Body of pancreas (tissue), 4 donors: ENCODE measurements at regions not wholly inside any gene's neighbourhood (a gene's known extent, or its start where the extent isn't known, plus 50 kb on each side); places are given as distances from the start of the nearest gene placed in this dataset.
A peak's percentile ranks its signal among the peaks of the same experiment; 100 is the strongest.

ENCODE experiments used
- ATAC-seq: fragments of 150-250 bp; one replicate; pipeline ENCODE4 v1.9.1; 2016
- DNase-seq, 4 donors: peaks; one replicate each; pipeline ENCODE4 v3.0.0-alpha.2; 2019
- H3K27ac ChIP-seq, 4 donors: fragments of 200-600 bp; sonication (generic); 1 replicate in 3 of 4; 2 replicates in 1 of 4; pipeline versions ENCODE4 v1.5.1 to v1.6.1; 2016 to 2019; ENCODE audit warnings: mild to moderate bottlenecking in 1 of 4, mixed read lengths in 1 of 4, moderate library complexity in 1 of 4
- H3K27me3 ChIP-seq, 2 donors: fragments of 200-600 bp; sonication (generic); one replicate each; pipeline ENCODE4 v1.6.0; 2016; ENCODE audit warnings: mild to moderate bottlenecking in 1 of 2
- H3K36me3 ChIP-seq, 2 donors: fragments of 200-600 bp; sonication (generic); replicated peaks in 1 of 2; 2 replicates each; pipeline ENCODE4 v1.5.1; 2016; ENCODE audit warnings: low read depth in 2 of 2; ENCODE audit not compliant: insufficient read depth in 1 of 2
- H3K4me1 ChIP-seq: fragments of 200-600 bp; sonication (generic); one replicate; pipeline ENCODE4 v1.6.0; 2016
- H3K4me3 ChIP-seq, 2 donors: fragments of 200-600 bp; sonication (generic); 1 replicate in 1 of 2; 2 replicates in 1 of 2; pipeline ENCODE4 v1.5.1; 2016 to 2019
- H3K9me3 ChIP-seq, 3 donors: fragments of 200-600 bp; sonication (generic); 1 replicate in 2 of 3; 2 replicates in 1 of 3; pipeline ENCODE4 v1.5.1; 2016
- CTCF ChIP-seq, 7 experiments: fragments of 450-650 bp in 4 of 7; fragments of 200-600 bp in 3 of 7; sonication (generic) in 3 of 7; IDR thresholded peaks; one replicate each; pipeline ENCODE4 v1.5.1; 2016 to 2019; ENCODE audit warnings: antibody characterized with exemption in 7 of 7
- POLR2A ChIP-seq, 3 donors: fragments of 450-650 bp; IDR thresholded peaks; one replicate each; pipeline ENCODE4 v1.6.1; 2016; ENCODE audit warnings: antibody characterized with exemption in 3 of 3, mild to moderate bottlenecking in 2 of 3
- WGBS, 2 donors: methylation state at CpG; one replicate each; pipeline ENCODE4 v1.1.5; 2017; 5-methylcytosine and 5-hydroxymethylcytosine counted together
- intact Hi-C: fragments of 100-400 bp; cut with DNase I; formaldehyde crosslinking; loops from one replicate; pipeline ENCODE4 v1.15.1; 2023

- no peak for ATAC-seq
Observed at GRCh38 chr17:54220829-54221228, 398.1 kb downstream of the KIF2B start.

DNA sequence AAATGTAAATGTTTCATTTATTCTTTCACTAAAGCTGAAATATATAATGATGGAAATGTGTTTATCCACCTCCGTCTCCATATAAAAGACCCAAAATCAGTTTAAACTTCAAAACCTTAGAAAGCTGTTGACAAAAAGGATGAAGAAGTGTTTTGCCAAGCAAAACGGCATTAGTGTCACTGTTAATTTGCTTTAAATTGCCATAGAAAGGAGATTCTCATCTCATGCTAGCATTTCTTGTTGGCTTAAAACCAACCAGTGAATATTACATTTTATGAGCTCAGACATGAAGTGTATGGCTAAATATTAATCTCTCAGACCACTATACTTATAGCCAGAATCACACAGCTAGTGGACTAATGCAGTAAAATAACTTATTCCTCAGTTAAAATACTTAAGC, 398.8 kb downstream of the KIF2B start:
- intact Hi-C loops: no loop called here

More at GRCh38 chr17:54220829-54221228, 398.1 kb downstream of the KIF2B start:
- Histone ChIP-seq H3K4me1 (no peaks in the 10 kb centered on the region), H3K4me3 (no peak overlapping the region), H3K9me3 (no peaks in the 10 kb centered on the region), H3K27me3 (no peaks in the 10 kb centered on the region), H3K27ac (no peak overlapping the region), H3K36me3 (no peaks in the 10 kb centered on the region)
- no peak for DNase-seq
- 38 to 64% methylated on average over 1 of the region's 1 CpG for WGBS, 2 donors
- no peak for TF ChIP-seq POLR2A (IDR thresholded peaks at IDR 0.05)
- TF ChIP-seq CTCF (IDR thresholded peaks at IDR 0.05): no peak
- intact Hi-C loops: no loop called here

GRCh38 chr17:54235571-54235970, 412.8 kb downstream of the KIF2B start:
- no peak overlapping the region for H3K27ac ChIP-seq
- no peaks in the 10 kb centered on the region for H3K27me3 ChIP-seq
- H3K4me1 ChIP-seq: no peaks in the 10 kb centered on the region
- TF ChIP-seq CTCF (IDR thresholded peaks at IDR 0.05): no peak
- no peak overlapping the region for H3K4me3 ChIP-seq
- no peaks in the 10 kb centered on the region for H3K36me3 ChIP-seq
- H3K9me3 ChIP-seq: no peaks in the 10 kb centered on the region
- ATAC-seq: no peak
- 15 to 20% methylated on average over 4 of the region's 4 CpGs for WGBS, 2 donors
- DNase-seq: peak in 2 of 4 donors; percentile 10 to 12
- intact Hi-C loops: no loop called here

More for the DNA sequence above, 398.8 kb downstream of the KIF2B start:
- Histone ChIP-seq H3K27ac (no peak overlapping the region), H3K9me3 (no peaks in the 10 kb centered on the region), H3K4me3 (no peak overlapping the region), H3K27me3 (no peaks in the 10 kb centered on the region), H3K36me3 (no peaks in the 10 kb centered on the region), H3K4me1 (no peaks in the 10 kb centered on the region)
- DNase-seq (no peak), ATAC-seq (no peak)
- TF ChIP-seq POLR2A (IDR thresholded peaks at IDR 0.05): no peak
- TF ChIP-seq CTCF (IDR thresholded peaks at IDR 0.05): no peak
- WGBS, 2 donors: 33 to 34% methylated on average over 2 of the region's 2 CpGs

DNA sequence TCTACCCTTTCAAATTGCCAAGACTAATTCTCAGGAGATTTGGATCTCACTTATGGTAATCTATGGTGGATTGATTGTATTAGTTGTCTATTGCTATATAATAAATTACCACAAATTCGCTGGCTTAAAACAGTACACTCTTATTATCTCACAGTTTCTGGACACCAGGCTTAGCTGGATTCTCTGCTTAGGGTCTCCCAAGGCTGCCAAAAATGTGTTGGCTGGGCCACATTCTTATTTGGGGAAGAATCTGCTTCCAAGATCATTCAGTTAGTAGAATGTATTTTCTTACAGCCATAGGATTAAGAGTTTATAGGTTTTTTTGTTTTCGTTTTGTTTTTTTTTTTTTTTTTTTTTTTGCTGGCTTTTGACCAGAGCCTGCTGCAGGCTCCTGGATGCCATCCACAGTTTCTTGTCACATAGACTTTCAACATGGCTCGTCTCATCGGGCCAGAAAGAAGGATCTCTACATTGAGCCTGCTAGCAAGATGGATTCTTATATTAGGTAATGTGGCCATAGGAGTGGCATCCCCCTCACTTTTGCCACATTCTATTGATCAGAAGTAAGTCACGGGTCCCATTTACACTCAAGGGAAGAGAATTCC, 415.3 kb downstream of the KIF2B start:
- no peak for ATAC-seq
- no peaks in the 10 kb centered on the region for H3K4me1 ChIP-seq
- intact Hi-C loops: no loop called here
- H3K4me3 ChIP-seq: no peak overlapping the region
- no peak for DNase-seq
- H3K9me3 ChIP-seq: no peaks in the 10 kb centered on the region
- H3K27me3 ChIP-seq: no peaks in the 10 kb centered on the region
- 54 to 59% methylated on average over 5 of the region's 5 CpGs for WGBS, 2 donors
- H3K27ac ChIP-seq: no peak overlapping the region
- TF ChIP-seq POLR2A (IDR thresholded peaks at IDR 0.05) (no peak), CTCF (IDR thresholded peaks at IDR 0.05) (no peak)
- no peaks in the 10 kb centered on the region for H3K36me3 ChIP-seq

GRCh38 chr17:54239291-54239690, 416.6 kb downstream of the KIF2B start:
- Histone ChIP-seq H3K36me3 (no peaks in the 10 kb centered on the region), H3K4me3 (no peak overlapping the region), H3K9me3 (no peaks in the 10 kb centered on the region), H3K27ac (no peak overlapping the region), H3K27me3 (no peaks in the 10 kb centered on the region), H3K4me1 (no peaks in the 10 kb centered on the region)
- intact Hi-C loops: no loop called here
- TF ChIP-seq CTCF (IDR thresholded peaks at IDR 0.05) (no peak), POLR2A (IDR thresholded peaks at IDR 0.05) (no peak)
- no peak for ATAC-seq
- DNase-seq: no peak
